Tibial nerve (tissue), 4 donors: ENCODE measurements at regions not wholly inside any gene's neighbourhood (a gene's known extent, or its start where the extent isn't known, plus 50 kb on each side); places are given as distances from the start of the nearest gene placed in this dataset.

Source experiments
- DNase-seq, 2 donors: peaks; one replicate each; pipeline ENCODE4 v3.0.0-alpha.2; 2019; ENCODE audit warnings: low spot score in 2 of 2
- H3K27ac ChIP-seq, 4 donors: fragments of 200-600 bp; sonication (generic) in 3 of 4; one replicate each; pipeline ENCODE4 v1.5.1; 2017 to 2019; ENCODE audit warnings: mild to moderate bottlenecking in 1 of 4
- H3K27me3 ChIP-seq, 2 donors: fragments of 200-600 bp; sonication (generic) in 1 of 2; one replicate each; pipeline versions ENCODE4 v1.5.1 to v1.6.0; 2017 to 2019
- H3K36me3 ChIP-seq, 3 donors: fragments of 200-600 bp; sonication (generic); one replicate each; pipeline ENCODE4 v1.5.1; 2018 to 2019
- H3K4me1 ChIP-seq, 4 donors: fragments of 200-600 bp; sonication (generic) in 3 of 4; one replicate each; pipeline ENCODE4 v1.5.1; 2017 to 2019
- H3K4me3 ChIP-seq, 4 donors: fragments of 200-600 bp; sonication (generic) in 3 of 4; one replicate each; pipeline ENCODE4 v1.5.1; 2017 to 2019; ENCODE audit warnings: mild to moderate bottlenecking in 1 of 4, moderate library complexity in 1 of 4
- H3K9me3 ChIP-seq, 4 donors: fragments of 200-600 bp; sonication (generic) in 3 of 4; one replicate each; pipeline ENCODE4 v1.5.1; 2017 to 2019
- EP300 ChIP-seq, 2 donors: sonication (generic); formaldehyde crosslinking; IDR thresholded peaks; one replicate each; pipeline ENCODE4 v1.6.1; 2017; ENCODE audit warnings: antibody characterized with exemption in 2 of 2, mild to moderate bottlenecking in 1 of 2
- POLR2A ChIP-seq, 2 donors: fragments of 450-650 bp; IDR thresholded peaks; one replicate each; pipeline ENCODE4 v1.6.1; 2017; ENCODE audit warnings: antibody characterized with exemption in 2 of 2, mild to moderate bottlenecking in 2 of 2, moderate library complexity in 2 of 2
- WGBS, 2 donors: methylation state at CpG; one replicate each; pipeline ENCODE4 v1.1.5; 2018; 5-methylcytosine and 5-hydroxymethylcytosine counted together
- TF ChIP-seq, protein P1 (sequence below), 5 experiments: fragments of 200-600 bp in 3 of 5; fragments of 450-650 bp in 2 of 5; sonication (generic) in 3 of 5; IDR thresholded peaks; one replicate each; pipeline ENCODE4 v1.5.1; 2016 to 2019; ENCODE audit warnings: antibody characterized with exemption in 5 of 5, mild to moderate bottlenecking in 3 of 5, moderate library complexity in 2 of 5

GRCh38 chr2:236977063-236977851 lies 108.4 kb upstream of the COPS8 start:
- TF ChIP-seq, protein P1, sequence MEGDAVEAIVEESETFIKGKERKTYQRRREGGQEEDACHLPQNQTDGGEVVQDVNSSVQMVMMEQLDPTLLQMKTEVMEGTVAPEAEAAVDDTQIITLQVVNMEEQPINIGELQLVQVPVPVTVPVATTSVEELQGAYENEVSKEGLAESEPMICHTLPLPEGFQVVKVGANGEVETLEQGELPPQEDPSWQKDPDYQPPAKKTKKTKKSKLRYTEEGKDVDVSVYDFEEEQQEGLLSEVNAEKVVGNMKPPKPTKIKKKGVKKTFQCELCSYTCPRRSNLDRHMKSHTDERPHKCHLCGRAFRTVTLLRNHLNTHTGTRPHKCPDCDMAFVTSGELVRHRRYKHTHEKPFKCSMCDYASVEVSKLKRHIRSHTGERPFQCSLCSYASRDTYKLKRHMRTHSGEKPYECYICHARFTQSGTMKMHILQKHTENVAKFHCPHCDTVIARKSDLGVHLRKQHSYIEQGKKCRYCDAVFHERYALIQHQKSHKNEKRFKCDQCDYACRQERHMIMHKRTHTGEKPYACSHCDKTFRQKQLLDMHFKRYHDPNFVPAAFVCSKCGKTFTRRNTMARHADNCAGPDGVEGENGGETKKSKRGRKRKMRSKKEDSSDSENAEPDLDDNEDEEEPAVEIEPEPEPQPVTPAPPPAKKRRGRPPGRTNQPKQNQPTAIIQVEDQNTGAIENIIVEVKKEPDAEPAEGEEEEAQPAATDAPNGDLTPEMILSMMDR (IDR thresholded peaks at IDR 0.05): no peak
- TF ChIP-seq POLR2A (IDR thresholded peaks at IDR 0.05) (no peak), EP300 (IDR thresholded peaks at IDR 0.05) (no peak)
- no peaks in the 10 kb centered on the region for H3K27me3 ChIP-seq
- H3K4me3 ChIP-seq: no peak overlapping the region
- H3K27ac ChIP-seq: peak overlapping the region in 1 of 4 donors; percentile 65
- no peak for DNase-seq
- peaks cover 0 to under 1% (median 0%) of the 10 kb centered on the region in 4 donors for H3K9me3 ChIP-seq
- WGBS, 2 donors: 82 to 85% methylated on average over 11 of the region's 11 CpGs
- H3K4me1 ChIP-seq: peaks cover 0 to 15% (median 3%) of the 10 kb centered on the region in 4 donors
- H3K36me3 ChIP-seq: no peaks in the 10 kb centered on the region

GRCh38 chr2:236977852-236978398 lies 107.8 kb upstream of the COPS8 start:
- no peak overlapping the region for H3K27ac ChIP-seq
- 91 to 94% methylated on average over 7 of the region's 7 CpGs for WGBS, 2 donors
- no peak overlapping the region for H3K4me3 ChIP-seq
- H3K27me3 ChIP-seq: no peaks in the 10 kb centered on the region
- DNase-seq: no peak
- peaks cover 0 to 9% (median 3%) of the 10 kb centered on the region in 4 donors for H3K4me1 ChIP-seq
- TF ChIP-seq, protein P1 (IDR thresholded peaks at IDR 0.05): no peak
- TF ChIP-seq EP300 (IDR thresholded peaks at IDR 0.05) (no peak), POLR2A (IDR thresholded peaks at IDR 0.05) (no peak)
- H3K36me3 ChIP-seq: no peaks in the 10 kb centered on the region
- H3K9me3 ChIP-seq: peaks cover 0 to 8% (median 0%) of the 10 kb centered on the region in 4 donors

DNA sequence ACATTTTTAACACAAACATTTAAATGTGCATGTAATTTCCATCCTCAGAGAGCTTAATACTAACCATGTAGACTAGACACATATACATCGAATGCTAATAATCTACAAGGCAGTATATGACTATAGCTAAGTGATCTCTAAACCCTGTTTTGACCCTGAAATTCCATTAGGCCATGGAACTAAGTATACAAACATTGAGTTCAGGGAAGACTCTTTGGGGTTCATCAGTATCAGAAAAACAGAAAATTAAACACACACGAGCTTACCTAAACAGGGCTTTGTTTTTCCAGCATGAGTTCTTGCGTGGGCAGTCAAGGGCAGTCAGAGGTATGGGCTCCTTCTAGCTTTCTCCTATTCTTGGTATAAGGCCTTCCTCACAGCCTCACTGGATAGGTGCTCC lies 106.0 kb upstream of the COPS8 start:
- Histone ChIP-seq H3K4me1 (no peaks in the 10 kb centered on the region), H3K4me3 (no peak overlapping the region), H3K27ac (no peak overlapping the region), H3K36me3 (no peaks in the 10 kb centered on the region), H3K9me3 (peaks cover 0 to 18% (median 2%) of the 10 kb centered on the region in 4 donors), H3K27me3 (no peaks in the 10 kb centered on the region)
- 81 to 82% methylated on average over 3 of the region's 3 CpGs for WGBS, 2 donors
- no peak for TF ChIP-seq POLR2A (IDR thresholded peaks at IDR 0.05)
- no peak for DNase-seq

GRCh38 chr2:236980961-236981360 lies 104.7 kb upstream of the COPS8 start:
- Histone ChIP-seq H3K4me3 (no peak overlapping the region), H3K27ac (no peak overlapping the region), H3K36me3 (no peaks in the 10 kb centered on the region), H3K4me1 (no peaks in the 10 kb centered on the region), H3K27me3 (no peaks in the 10 kb centered on the region), H3K9me3 (peaks cover 0 to 18% (median 2%) of the 10 kb centered on the region in 4 donors)
- WGBS, 2 donors: 88 to 91% methylated on average over 3 of the region's 3 CpGs
- no peak for DNase-seq
- TF ChIP-seq EP300 (IDR thresholded peaks at IDR 0.05) (no peak), POLR2A (IDR thresholded peaks at IDR 0.05) (no peak)
- TF ChIP-seq, protein P1 (IDR thresholded peaks at IDR 0.05): no peak

DNA sequence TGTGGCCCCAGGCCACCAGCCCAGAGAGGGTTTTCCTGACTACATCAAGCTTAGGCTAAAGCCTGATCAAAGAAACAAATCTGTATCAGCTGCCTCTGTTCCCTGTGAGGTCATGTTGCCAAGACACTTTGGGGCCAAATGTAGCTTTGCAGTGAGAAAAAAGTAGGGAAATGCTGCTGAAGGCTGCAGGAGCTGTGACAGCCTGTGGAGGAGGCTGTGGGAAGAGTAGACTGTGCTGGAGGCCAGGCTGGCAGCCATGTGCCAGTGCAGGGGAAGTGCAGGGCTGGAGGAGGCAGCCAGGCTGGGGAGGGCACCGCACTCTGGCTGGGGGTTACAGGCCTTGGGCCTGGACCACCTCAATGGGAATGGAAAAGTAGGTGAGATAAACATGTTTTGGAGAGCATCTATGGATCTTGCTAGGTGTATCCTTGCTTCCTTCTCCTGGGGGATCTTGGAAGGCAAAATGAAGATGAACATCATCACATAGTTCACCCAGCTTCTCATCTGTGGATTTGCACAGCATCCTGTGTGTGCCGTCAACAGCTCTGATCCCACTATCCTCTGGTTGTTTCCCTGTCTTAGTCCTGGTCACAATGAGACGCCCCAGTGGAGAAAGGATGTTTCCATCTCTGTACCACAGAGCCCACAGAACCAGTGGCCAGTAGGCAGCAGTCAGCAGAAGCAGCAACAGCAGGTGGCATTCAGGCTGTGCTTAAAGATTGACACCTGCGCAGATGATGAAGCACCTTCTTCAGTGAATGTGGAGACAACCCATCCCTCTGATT lies 103.8 kb upstream of the COPS8 start:
- no peak for DNase-seq
- Histone ChIP-seq H3K36me3 (no peaks in the 10 kb centered on the region), H3K4me1 (no peaks in the 10 kb centered on the region), H3K27ac (no peak overlapping the region), H3K4me3 (no peak overlapping the region), H3K27me3 (no peaks in the 10 kb centered on the region), H3K9me3 (peaks cover 0 to 18% (median 2%) of the 10 kb centered on the region in 4 donors)
- WGBS, 2 donors: 95 to 97% methylated on average over 4 of the region's 4 CpGs
- TF ChIP-seq EP300 (IDR thresholded peaks at IDR 0.05) (no peak), POLR2A (IDR thresholded peaks at IDR 0.05) (no peak)
- TF ChIP-seq, protein P1 (IDR thresholded peaks at IDR 0.05): no peak
